Activated B cell treated with CpG ODN at 0.5 μM for 24 hours (primary cell): ENCODE measurements at regions not wholly inside any gene's neighbourhood (a gene's known extent, or its start where the extent isn't known, plus 50 kb on each side); places are given as distances from the start of the nearest gene placed in this dataset.

Experiments
- ATAC-seq: fragments of 200-7000 bp; cut with Tn5 transposase; one replicate; pipeline ENCODE4 v1.10.0; 2021; ENCODE audit warnings: low read depth, mild to moderate bottlenecking, moderate library complexity
- CTCF ChIA-PET: fragments of 350-600 bp; sonication (Branson Sonifier 250); formaldehyde crosslinking; loops from one replicate; lab custom pipeline; 2021; ENCODE audit warnings: antibody characterized with exemption; lab: Charles Lee
- POLR2A ChIA-PET: fragments of 350-600 bp; sonication (Branson Sonifier 250); formaldehyde crosslinking; loops from one replicate; lab custom pipeline; 2021; ENCODE audit warnings: antibody characterized with exemption; lab: Charles Lee
- DNase-seq: peaks from one replicate; pipeline ENCODE4 v3.0.0; 2022
- H3K27ac Mint-ChIP-seq: one replicate; pipeline ENCODE4 v1.8.0; 2020; ENCODE audit warnings: mixed read lengths
- H3K27me3 Mint-ChIP-seq: one replicate; pipeline ENCODE4 v1.8.0; 2021; ENCODE audit warnings: mixed read lengths
- H3K36me3 Mint-ChIP-seq: one replicate; pipeline ENCODE4 v1.8.0; 2021; ENCODE audit warnings: low read depth, mixed read lengths
- H3K4me1 Mint-ChIP-seq: one replicate; pipeline ENCODE4 v1.8.0; 2021; ENCODE audit warnings: mixed read lengths
- H3K4me3 Mint-ChIP-seq: one replicate; pipeline ENCODE4 v1.8.0; 2020; ENCODE audit warnings: mild to moderate bottlenecking, mixed read lengths
- H3K9me3 Mint-ChIP-seq: one replicate; pipeline ENCODE4 v1.8.0; 2020; ENCODE audit warnings: mixed read lengths
- CTCF ChIP-seq: fragments of 200-600 bp; IDR thresholded peaks from one replicate; pipeline ENCODE4 v1.8.0; 2022; ENCODE audit warnings: antibody characterized with exemption, mild to moderate bottlenecking
- intact Hi-C: fragments of 100-400 bp; cut with micrococcal nuclease; formaldehyde crosslinking; loops from one replicate; pipeline ENCODE4 v1.15.1; 2024

GRCh38 chr4:12583275-12583674, 900.9 kb downstream of the RAB28 start:
- POLR2A ChIA-PET = no interaction called here
- Mint-ChIP-seq H3K4me3 (no peak overlapping the region), H3K9me3 (no peaks in the 10 kb centered on the region), H3K27ac (no peak overlapping the region), H3K36me3 (no peaks in the 10 kb centered on the region), H3K4me1 (no peaks in the 10 kb centered on the region), H3K27me3 (no peaks in the 10 kb centered on the region)
- intact Hi-C loops = no loop called here
- DNase-seq (no peak), ATAC-seq (no peak)
- CTCF ChIA-PET = no interaction called here
- no peak for TF ChIP-seq CTCF

- Mint-ChIP-seq H3K9me3 (no peaks in the 10 kb centered on the region), H3K27me3 (no peaks in the 10 kb centered on the region), H3K36me3 (no peaks in the 10 kb centered on the region), H3K27ac (no peak overlapping the region), H3K4me3 (no peak overlapping the region), H3K4me1 (no peaks in the 10 kb centered on the region)
- ATAC-seq (no peak), DNase-seq (no peak)
- POLR2A ChIA-PET = no interaction called here
- intact Hi-C loops = no loop called here
- CTCF ChIA-PET = no interaction called here
- TF ChIP-seq CTCF = no peak
Measured at GRCh38 chr4:12580787-12581186, 903.4 kb downstream of the RAB28 start.

GRCh38 chr4:12579172-12579571, 905.0 kb downstream of the RAB28 start:
- H3K27ac Mint-ChIP-seq = no peak overlapping the region
- no peaks in the 10 kb centered on the region for H3K27me3 Mint-ChIP-seq
- no peaks in the 10 kb centered on the region for H3K9me3 Mint-ChIP-seq
- no peaks in the 10 kb centered on the region for H3K36me3 Mint-ChIP-seq
- ATAC-seq (no peak), DNase-seq (no peak)
- POLR2A ChIA-PET = no interaction called here
- CTCF ChIA-PET = no interaction called here
- no peak overlapping the region for H3K4me3 Mint-ChIP-seq
- no peaks in the 10 kb centered on the region for H3K4me1 Mint-ChIP-seq
- no peak for TF ChIP-seq CTCF
- intact Hi-C loops = no loop called here

GRCh38 chr4:12576409-12576808, 907.7 kb downstream of the RAB28 start:
- H3K27ac Mint-ChIP-seq = no peak overlapping the region
- intact Hi-C loops = no loop called here
- DNase-seq (no peak), ATAC-seq (no peak)
- no peaks in the 10 kb centered on the region for H3K36me3 Mint-ChIP-seq
- TF ChIP-seq CTCF = no peak
- CTCF ChIA-PET = no interaction called here
- POLR2A ChIA-PET = no interaction called here
- H3K9me3 Mint-ChIP-seq = no peaks in the 10 kb centered on the region
- H3K4me3 Mint-ChIP-seq = no peak overlapping the region
- no peaks in the 10 kb centered on the region for H3K27me3 Mint-ChIP-seq
- H3K4me1 Mint-ChIP-seq = no peaks in the 10 kb centered on the region

- H3K36me3 Mint-ChIP-seq = no peaks in the 10 kb centered on the region
- no peak for ATAC-seq
Measured at GRCh38 chr4:12573716-12574115, 910.4 kb downstream of the RAB28 start.

More at GRCh38 chr4:12573716-12574115, 910.4 kb downstream of the RAB28 start:
- Mint-ChIP-seq H3K4me1 (no peaks in the 10 kb centered on the region), H3K9me3 (no peaks in the 10 kb centered on the region), H3K4me3 (no peak overlapping the region), H3K27ac (no peak overlapping the region), H3K27me3 (no peaks in the 10 kb centered on the region)
- TF ChIP-seq CTCF = no peak
- ChIA-PET CTCF (no interaction called here), POLR2A (no interaction called here)
- DNase-seq = no peak
- intact Hi-C loops = no loop called here
